ENCODE measurements at regions not wholly inside any gene's neighbourhood (a gene's known extent, or its start where the extent isn't known, plus 50 kb on each side); places are given as distances from the start of the nearest gene placed in this dataset.

DNA sequence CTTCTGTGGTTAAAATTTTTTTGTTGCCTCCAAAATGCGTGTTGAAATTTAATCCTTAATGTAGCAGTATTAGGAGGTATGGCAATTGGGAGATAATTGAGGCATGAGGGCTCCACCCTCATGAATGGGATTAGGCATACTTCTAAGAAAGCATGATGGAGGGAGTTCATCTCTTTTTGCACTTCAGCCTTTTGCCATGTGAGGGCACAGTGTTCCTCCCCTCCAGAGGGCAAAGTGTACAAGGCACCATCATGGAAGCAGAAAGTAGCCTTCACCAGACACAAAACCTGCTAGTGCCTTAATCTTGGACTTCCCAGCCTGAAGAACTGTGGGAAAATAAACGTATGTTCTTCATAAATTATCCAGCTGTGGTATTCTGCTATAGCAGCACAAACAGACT, 429.5 kb downstream of the ZIC1 start:
- TF ChIP-seq RAD21 (IDR thresholded peaks at IDR 0.05; ENCODE audit: low read depth): 0 out of 2 replicates have a peak, but pooled peaks have one; percentile 20
- TF ChIP-seq EGR1 (IDR thresholded peaks at IDR 0.05): no peak

DNA sequence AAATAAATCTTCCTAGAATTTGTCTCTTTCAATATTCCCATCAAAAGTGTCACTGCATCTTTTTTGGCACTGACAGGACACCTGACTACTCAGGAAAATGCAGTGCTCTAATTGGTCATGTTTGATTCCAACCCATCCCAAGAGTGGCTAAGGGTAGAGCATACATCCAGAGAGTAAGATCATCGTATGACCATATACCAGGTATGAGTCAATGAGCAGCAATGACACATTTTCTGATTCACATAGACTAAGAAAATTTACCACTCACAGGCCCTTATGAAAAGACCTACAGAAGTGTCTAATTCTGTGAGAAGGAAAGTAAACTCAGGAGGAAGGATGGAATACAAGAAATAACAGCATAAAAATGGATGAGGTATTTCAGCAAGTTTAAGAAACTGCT, 434.2 kb downstream of the ZIC1 start:
- TF ChIP-seq NFIC (IDR thresholded peaks at IDR 0.05) (no peak), TEAD4 (IDR thresholded peaks at IDR 0.05) (no peak), EP300 (IDR thresholded peaks at IDR 0.05; ENCODE audit: borderline replicate concordance) (no peak), ZBTB7A (IDR thresholded peaks at IDR 0.05; ENCODE audit: low read depth) (no peak), RAD21 (IDR thresholded peaks at IDR 0.05; ENCODE audit: low read depth) (no peak), EGR1 (IDR thresholded peaks at IDR 0.05) (no peak), TAF1 (IDR thresholded peaks at IDR 0.05; ENCODE audit: low read depth) (no peak), CREB1 (IDR thresholded peaks at IDR 0.05; ENCODE audit: low read depth) (no peak), YY1 (IDR thresholded peaks at IDR 0.05; ENCODE audit: low read depth) (no peak), TCF12 (IDR thresholded peaks at IDR 0.05; ENCODE audit: low read depth) (no peak), FOXM1 (IDR thresholded peaks at IDR 0.05; ENCODE audit: borderline replicate concordance, low read depth) (no peak), CEBPB (IDR thresholded peaks at IDR 0.05) (no peak)
- TF ChIP-seq, protein P1, sequence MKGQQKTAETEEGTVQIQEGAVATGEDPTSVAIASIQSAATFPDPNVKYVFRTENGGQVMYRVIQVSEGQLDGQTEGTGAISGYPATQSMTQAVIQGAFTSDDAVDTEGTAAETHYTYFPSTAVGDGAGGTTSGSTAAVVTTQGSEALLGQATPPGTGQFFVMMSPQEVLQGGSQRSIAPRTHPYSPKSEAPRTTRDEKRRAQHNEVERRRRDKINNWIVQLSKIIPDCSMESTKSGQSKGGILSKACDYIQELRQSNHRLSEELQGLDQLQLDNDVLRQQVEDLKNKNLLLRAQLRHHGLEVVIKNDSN (IDR thresholded peaks at IDR 0.05): no peak
- TF ChIP-seq, protein P2, sequence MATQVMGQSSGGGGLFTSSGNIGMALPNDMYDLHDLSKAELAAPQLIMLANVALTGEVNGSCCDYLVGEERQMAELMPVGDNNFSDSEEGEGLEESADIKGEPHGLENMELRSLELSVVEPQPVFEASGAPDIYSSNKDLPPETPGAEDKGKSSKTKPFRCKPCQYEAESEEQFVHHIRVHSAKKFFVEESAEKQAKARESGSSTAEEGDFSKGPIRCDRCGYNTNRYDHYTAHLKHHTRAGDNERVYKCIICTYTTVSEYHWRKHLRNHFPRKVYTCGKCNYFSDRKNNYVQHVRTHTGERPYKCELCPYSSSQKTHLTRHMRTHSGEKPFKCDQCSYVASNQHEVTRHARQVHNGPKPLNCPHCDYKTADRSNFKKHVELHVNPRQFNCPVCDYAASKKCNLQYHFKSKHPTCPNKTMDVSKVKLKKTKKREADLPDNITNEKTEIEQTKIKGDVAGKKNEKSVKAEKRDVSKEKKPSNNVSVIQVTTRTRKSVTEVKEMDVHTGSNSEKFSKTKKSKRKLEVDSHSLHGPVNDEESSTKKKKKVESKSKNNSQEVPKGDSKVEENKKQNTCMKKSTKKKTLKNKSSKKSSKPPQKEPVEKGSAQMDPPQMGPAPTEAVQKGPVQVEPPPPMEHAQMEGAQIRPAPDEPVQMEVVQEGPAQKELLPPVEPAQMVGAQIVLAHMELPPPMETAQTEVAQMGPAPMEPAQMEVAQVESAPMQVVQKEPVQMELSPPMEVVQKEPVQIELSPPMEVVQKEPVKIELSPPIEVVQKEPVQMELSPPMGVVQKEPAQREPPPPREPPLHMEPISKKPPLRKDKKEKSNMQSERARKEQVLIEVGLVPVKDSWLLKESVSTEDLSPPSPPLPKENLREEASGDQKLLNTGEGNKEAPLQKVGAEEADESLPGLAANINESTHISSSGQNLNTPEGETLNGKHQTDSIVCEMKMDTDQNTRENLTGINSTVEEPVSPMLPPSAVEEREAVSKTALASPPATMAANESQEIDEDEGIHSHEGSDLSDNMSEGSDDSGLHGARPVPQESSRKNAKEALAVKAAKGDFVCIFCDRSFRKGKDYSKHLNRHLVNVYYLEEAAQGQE (IDR thresholded peaks at IDR 0.05; ENCODE audit: low read depth): no peak
- TF ChIP-seq, protein P3, sequence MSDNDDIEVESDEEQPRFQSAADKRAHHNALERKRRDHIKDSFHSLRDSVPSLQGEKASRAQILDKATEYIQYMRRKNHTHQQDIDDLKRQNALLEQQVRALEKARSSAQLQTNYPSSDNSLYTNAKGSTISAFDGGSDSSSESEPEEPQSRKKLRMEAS (IDR thresholded peaks at IDR 0.05): no peak

DNA sequence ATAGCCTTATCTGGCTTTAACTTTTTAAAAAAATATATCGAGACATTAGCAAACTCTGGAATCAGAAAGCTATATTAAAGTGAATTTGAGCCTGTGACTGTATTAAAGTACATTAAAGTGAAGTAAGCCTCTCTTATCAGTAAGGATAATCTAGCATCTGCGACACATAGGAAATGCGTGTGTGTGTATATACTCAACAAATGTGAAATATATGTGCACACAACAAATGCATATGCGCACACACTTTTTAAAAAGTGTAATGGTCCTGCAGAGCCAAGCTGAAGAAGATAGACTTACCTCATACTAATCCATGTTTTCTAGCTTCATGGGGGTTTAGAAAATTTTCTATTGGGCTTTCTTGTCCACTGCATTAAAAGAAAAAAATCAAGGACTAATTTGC, 437.1 kb downstream of the ZIC1 start:
- TF ChIP-seq TCF12 (IDR thresholded peaks at IDR 0.05; ENCODE audit: low read depth) (no peak), FOXM1 (IDR thresholded peaks at IDR 0.05; ENCODE audit: borderline replicate concordance, low read depth) (no peak), YY1 (IDR thresholded peaks at IDR 0.05; ENCODE audit: low read depth) (no peak), TEAD4 (IDR thresholded peaks at IDR 0.05) (no peak), EP300 (IDR thresholded peaks at IDR 0.05; ENCODE audit: borderline replicate concordance) (no peak), CREB1 (IDR thresholded peaks at IDR 0.05; ENCODE audit: low read depth) (no peak), TAF1 (IDR thresholded peaks at IDR 0.05; ENCODE audit: low read depth) (no peak), ZBTB7A (IDR thresholded peaks at IDR 0.05; ENCODE audit: low read depth) (no peak), RAD21 (IDR thresholded peaks at IDR 0.05; ENCODE audit: low read depth) (no peak), CEBPB (IDR thresholded peaks at IDR 0.05) (no peak), NFIC (IDR thresholded peaks at IDR 0.05) (no peak)
- TF ChIP-seq, protein P1 (IDR thresholded peaks at IDR 0.05): no peak
- TF ChIP-seq, protein P2 (IDR thresholded peaks at IDR 0.05; ENCODE audit: low read depth): no peak
- TF ChIP-seq, protein P3 (IDR thresholded peaks at IDR 0.05): no peak

DNA sequence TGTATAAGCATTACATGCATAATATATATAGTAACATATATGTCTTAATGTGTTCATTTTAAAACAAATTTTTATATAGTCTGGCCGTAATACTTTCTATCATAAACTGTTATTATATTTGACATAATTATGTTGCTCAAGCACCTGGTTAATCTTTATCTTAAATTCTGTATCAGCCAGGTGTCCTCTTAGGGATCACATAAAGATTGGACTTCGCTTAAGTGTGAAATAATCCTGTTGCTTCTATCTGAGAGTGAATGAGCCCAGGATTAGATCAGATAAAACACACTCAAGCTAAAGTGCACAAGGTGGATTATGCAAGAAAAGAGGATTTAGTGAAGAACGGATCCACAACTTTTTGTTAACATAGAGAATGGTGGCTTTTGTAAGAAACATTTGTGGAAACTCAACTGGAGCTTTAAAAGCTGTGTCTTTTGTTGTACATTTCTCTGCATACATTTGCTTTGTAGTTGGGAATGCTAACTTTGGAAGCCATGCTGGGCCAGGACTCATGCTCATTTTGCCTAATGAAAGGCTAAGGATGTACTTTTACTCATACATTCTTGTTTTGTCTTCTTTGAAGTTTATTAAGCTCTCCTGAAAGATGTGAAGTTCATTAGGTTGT, 437.8 kb downstream of the ZIC1 start:
- TF ChIP-seq CREB1 (IDR thresholded peaks at IDR 0.05; ENCODE audit: low read depth): no peak
- TF ChIP-seq TAF1 (IDR thresholded peaks at IDR 0.05; ENCODE audit: low read depth): no peak
- no peak for TF ChIP-seq YY1 (IDR thresholded peaks at IDR 0.05; ENCODE audit: low read depth)
- no peak for TF ChIP-seq EGR1 (IDR thresholded peaks at IDR 0.05)

DNA sequence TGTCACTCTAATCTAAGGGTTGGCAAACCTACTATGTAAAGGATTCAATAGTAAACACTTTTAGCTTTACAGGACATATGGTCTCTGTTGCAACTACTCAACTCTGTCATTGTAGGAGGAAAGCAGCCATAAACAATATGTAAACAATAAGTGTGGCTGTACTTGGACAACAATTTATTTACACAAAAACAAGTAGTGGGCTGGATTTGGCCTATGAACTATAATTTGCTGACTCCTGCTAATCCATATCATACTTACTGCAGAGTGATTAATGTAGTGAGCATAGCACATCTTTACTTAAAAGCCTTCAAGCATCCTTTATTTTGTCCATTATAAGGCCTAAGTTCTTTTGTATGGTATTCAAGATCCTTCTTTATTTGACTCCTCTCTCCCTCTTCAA, 441.9 kb downstream of the ZIC1 start:
- TF ChIP-seq TCF12 (IDR thresholded peaks at IDR 0.05; ENCODE audit: low read depth) (no peak), FOXM1 (IDR thresholded peaks at IDR 0.05; ENCODE audit: borderline replicate concordance, low read depth) (no peak), CREB1 (IDR thresholded peaks at IDR 0.05; ENCODE audit: low read depth) (no peak), TEAD4 (IDR thresholded peaks at IDR 0.05) (no peak), NFIC (IDR thresholded peaks at IDR 0.05) (no peak), EGR1 (IDR thresholded peaks at IDR 0.05) (no peak), RAD21 (IDR thresholded peaks at IDR 0.05; ENCODE audit: low read depth) (no peak), YY1 (IDR thresholded peaks at IDR 0.05; ENCODE audit: low read depth) (no peak), TAF1 (IDR thresholded peaks at IDR 0.05; ENCODE audit: low read depth) (no peak), CEBPB (IDR thresholded peaks at IDR 0.05) (no peak), ZBTB7A (IDR thresholded peaks at IDR 0.05; ENCODE audit: low read depth) (no peak), EP300 (IDR thresholded peaks at IDR 0.05; ENCODE audit: borderline replicate concordance) (no peak)
- TF ChIP-seq, protein P2 (IDR thresholded peaks at IDR 0.05; ENCODE audit: low read depth): no peak
- TF ChIP-seq, protein P1 (IDR thresholded peaks at IDR 0.05): no peak
